Osteoblast (primary cell): ENCODE measurements at regions not wholly inside any gene's neighbourhood (a gene's known extent, or its start where the extent isn't known, plus 50 kb on each side); places are given as distances from the start of the nearest gene placed in this dataset.
A peak's percentile ranks its signal among the peaks of the same experiment; 100 is the strongest.

Experiments used
- DNase-seq: peaks from one replicate; pipeline ENCODE4 v3.0.0; 2011; ENCODE audit warnings: low spot score, mixed read lengths; ENCODE audit not compliant: insufficient read length; ENCODE audit errors: missing footprints
- H2AFZ ChIP-seq: 2 replicates; pipeline ENCODE4 v1.6.0; 2011; ENCODE audit warnings: mild to moderate bottlenecking, low read length
- H3K27ac ChIP-seq: 2 replicates; pipeline ENCODE4 v1.5.1; 2011; ENCODE audit warnings: mild to moderate bottlenecking, low read depth, low read length, moderate library complexity
- H3K27me3 ChIP-seq: 2 replicates; pipeline ENCODE4 v1.6.0; 2012; ENCODE audit warnings: mild to moderate bottlenecking, control low read depth, inconsistent platforms, low read length, moderate library complexity; ENCODE audit not compliant: insufficient read depth
- H3K36me3 ChIP-seq: 2 replicates; pipeline ENCODE4 v1.5.1; 2011; ENCODE audit warnings: mild to moderate bottlenecking, low read length, control low read depth, moderate library complexity; ENCODE audit not compliant: insufficient read depth
- H3K4me1 ChIP-seq: 2 replicates; pipeline ENCODE4 v1.5.1; 2011; ENCODE audit warnings: mild to moderate bottlenecking, low read length, control low read depth, moderate library complexity; ENCODE audit not compliant: insufficient read depth
- H3K4me2 ChIP-seq: 2 replicates; pipeline ENCODE4 v1.6.0; 2011; ENCODE audit warnings: mild to moderate bottlenecking, low read length; ENCODE audit not compliant: insufficient read depth
- H3K4me3 ChIP-seq: fragments of 200-600 bp; sonication (generic); 3 replicates; pipeline ENCODE4 v1.5.1; 2012; ENCODE audit warnings: mild to moderate bottlenecking, low read length, inconsistent platforms; ENCODE audit not compliant: insufficient read depth
- H3K79me2 ChIP-seq: 2 replicates; pipeline ENCODE4 v1.6.0; 2012; ENCODE audit warnings: mild to moderate bottlenecking, low read length, control low read depth, inconsistent platforms; ENCODE audit not compliant: insufficient read depth
- H3K9me3 ChIP-seq: 2 replicates; pipeline ENCODE4 v1.5.1; 2011; ENCODE audit warnings: low read depth, low read length, control low read depth
- H4K20me1 ChIP-seq: 2 replicates; pipeline ENCODE4 v1.6.0; 2012; ENCODE audit warnings: mild to moderate bottlenecking, low read length, control low read depth; ENCODE audit not compliant: insufficient read depth
- CTCF ChIP-seq: IDR thresholded peaks from 2 replicates; pipeline ENCODE4 v1.5.1; 2011; ENCODE audit warnings: mild to moderate bottlenecking, low read depth, low read length, moderate library complexity; ENCODE audit errors: extremely low read depth

- H3K9me3 ChIP-seq = no peaks in the 10 kb centered on the region
- TF ChIP-seq CTCF = no peak
Observed at GRCh38 chr9:31389075-31389474, 995.4 kb upstream of the ACO1 start.

GRCh38 chr9:31390403-31391025 lies 993.9 kb upstream of the ACO1 start:
- Histone ChIP-seq H4K20me1 (no peaks in the 10 kb centered on the region), H3K4me1 (no peaks in the 10 kb centered on the region), H2AFZ (peak overlapping the region; percentile 35), H3K4me3 (no peak overlapping the region), H3K36me3 (no peaks in the 10 kb centered on the region), H3K4me2 (no peak overlapping the region), H3K27ac (no peak overlapping the region), H3K27me3 (no peaks in the 10 kb centered on the region), H3K9me3 (no peaks in the 10 kb centered on the region), H3K79me2 (no peaks in the 10 kb centered on the region)
- no peak for TF ChIP-seq CTCF
- no peak for DNase-seq

More at GRCh38 chr9:31389075-31389474, 995.4 kb upstream of the ACO1 start:
- no peaks in the 10 kb centered on the region for H3K79me2 ChIP-seq
- H4K20me1 ChIP-seq = no peaks in the 10 kb centered on the region
- no peak overlapping the region for H3K27ac ChIP-seq
- H3K36me3 ChIP-seq = no peaks in the 10 kb centered on the region
- H2AFZ ChIP-seq = no peak overlapping the region
- no peak overlapping the region for H3K4me2 ChIP-seq
- no peak for DNase-seq
- H3K27me3 ChIP-seq = no peaks in the 10 kb centered on the region
- no peaks in the 10 kb centered on the region for H3K4me1 ChIP-seq
- H3K4me3 ChIP-seq = no peak overlapping the region

GRCh38 chr9:31393240-31393639 lies 991.2 kb upstream of the ACO1 start:
- H3K4me3 ChIP-seq = no peak overlapping the region
- H3K4me2 ChIP-seq = no peak overlapping the region
- H3K9me3 ChIP-seq = no peaks in the 10 kb centered on the region
- H3K4me1 ChIP-seq = no peaks in the 10 kb centered on the region
- H4K20me1 ChIP-seq = no peaks in the 10 kb centered on the region
- H3K27me3 ChIP-seq = no peaks in the 10 kb centered on the region
- H3K27ac ChIP-seq = no peak overlapping the region
- no peak overlapping the region for H2AFZ ChIP-seq
- no peaks in the 10 kb centered on the region for H3K79me2 ChIP-seq
- no peaks in the 10 kb centered on the region for H3K36me3 ChIP-seq
- TF ChIP-seq CTCF = no peak
- DNase-seq = no peak

GRCh38 chr9:31394015-31394473 lies 990.4 kb upstream of the ACO1 start:
- H3K9me3 ChIP-seq = no peaks in the 10 kb centered on the region
- DNase-seq = no peak
- no peak overlapping the region for H3K4me2 ChIP-seq
- H4K20me1 ChIP-seq = no peaks in the 10 kb centered on the region
- H3K4me1 ChIP-seq = no peaks in the 10 kb centered on the region
- no peaks in the 10 kb centered on the region for H3K36me3 ChIP-seq
- no peaks in the 10 kb centered on the region for H3K79me2 ChIP-seq
- H3K27me3 ChIP-seq = no peaks in the 10 kb centered on the region
- H2AFZ ChIP-seq = no peak overlapping the region
- no peak for TF ChIP-seq CTCF
- H3K4me3 ChIP-seq = no peak overlapping the region
- no peak overlapping the region for H3K27ac ChIP-seq
